ENCODE measurements at regions not wholly inside any gene's neighbourhood (a gene's known extent, or its start where the extent isn't known, plus 50 kb on each side); places are given as distances from the start of the nearest gene placed in this dataset.
"Not testable (repeated sequence)": the region's sequence is repeated elsewhere in the genome, so short reads cannot be mapped to it uniquely, and the experiment has no call there.

DNA sequence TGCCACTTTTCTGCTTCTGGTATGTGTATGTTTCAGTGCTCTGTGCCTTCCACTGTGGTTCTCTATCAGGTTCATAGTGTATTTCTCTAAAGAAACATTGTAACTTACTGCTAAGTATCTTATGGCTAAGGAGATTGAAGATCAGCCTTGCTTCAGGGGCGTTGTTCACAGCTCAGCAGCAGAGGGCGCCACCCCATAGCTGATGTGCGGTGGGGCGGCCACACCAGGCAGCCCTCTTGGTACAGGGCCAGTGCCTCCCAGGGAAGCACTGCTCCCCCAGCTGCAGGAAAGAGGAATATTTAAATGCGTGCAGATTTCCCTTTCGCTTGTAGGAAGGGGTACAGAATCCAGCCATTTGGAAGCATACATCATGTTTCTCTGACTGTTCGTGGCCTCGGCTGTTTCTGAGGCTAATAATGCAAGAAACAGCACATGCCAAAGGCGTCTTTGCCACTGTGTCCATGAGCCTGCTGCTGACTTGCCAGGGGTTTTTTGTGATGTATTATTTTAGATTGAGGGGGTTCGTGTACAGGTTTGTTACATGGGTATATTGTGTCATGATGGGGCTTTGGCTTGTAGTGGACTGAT lies 96.7 kb downstream of the TBC1D26 start:
- TF ChIP-seq, protein P1, sequence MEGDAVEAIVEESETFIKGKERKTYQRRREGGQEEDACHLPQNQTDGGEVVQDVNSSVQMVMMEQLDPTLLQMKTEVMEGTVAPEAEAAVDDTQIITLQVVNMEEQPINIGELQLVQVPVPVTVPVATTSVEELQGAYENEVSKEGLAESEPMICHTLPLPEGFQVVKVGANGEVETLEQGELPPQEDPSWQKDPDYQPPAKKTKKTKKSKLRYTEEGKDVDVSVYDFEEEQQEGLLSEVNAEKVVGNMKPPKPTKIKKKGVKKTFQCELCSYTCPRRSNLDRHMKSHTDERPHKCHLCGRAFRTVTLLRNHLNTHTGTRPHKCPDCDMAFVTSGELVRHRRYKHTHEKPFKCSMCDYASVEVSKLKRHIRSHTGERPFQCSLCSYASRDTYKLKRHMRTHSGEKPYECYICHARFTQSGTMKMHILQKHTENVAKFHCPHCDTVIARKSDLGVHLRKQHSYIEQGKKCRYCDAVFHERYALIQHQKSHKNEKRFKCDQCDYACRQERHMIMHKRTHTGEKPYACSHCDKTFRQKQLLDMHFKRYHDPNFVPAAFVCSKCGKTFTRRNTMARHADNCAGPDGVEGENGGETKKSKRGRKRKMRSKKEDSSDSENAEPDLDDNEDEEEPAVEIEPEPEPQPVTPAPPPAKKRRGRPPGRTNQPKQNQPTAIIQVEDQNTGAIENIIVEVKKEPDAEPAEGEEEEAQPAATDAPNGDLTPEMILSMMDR (IDR thresholded peaks at IDR 0.05; ENCODE audit: low read depth, low read length, poor library complexity, severe bottlenecking), result peak; percentile 63
- not testable (repeated sequence) for TF ChIP-seq EZH2phosphoT487 (IDR thresholded peaks at IDR 0.05; ENCODE audit: borderline replicate concordance, low read length)
